GM19328 (cell line): ENCODE measurements at regions not wholly inside any gene's neighbourhood (a gene's known extent, or its start where the extent isn't known, plus 50 kb on each side); places are given as distances from the start of the nearest gene placed in this dataset.
"Not testable (repeated sequence)": the region's sequence is repeated elsewhere in the genome, so short reads cannot be mapped to it uniquely, and the experiment has no call there.

Experiments used
- ATAC-seq: cut with Tn5 transposase; IDR thresholded peaks from one replicate; pipeline ENCODE4 v1.9.1; 2021; ENCODE audit warnings: mild to moderate bottlenecking, moderate library complexity; ENCODE audit not compliant: unreplicated experiment

GRCh38 chr6:88499845-88500699 lies 333.9 kb upstream of the CNR1 start:
- no peak for ATAC-seq

- no peak for ATAC-seq
Observed at GRCh38 chr6:88499436-88499835, 333.3 kb upstream of the CNR1 start.

GRCh38 chr6:88497403-88497802 lies 331.3 kb upstream of the CNR1 start:
- not testable (repeated sequence) for ATAC-seq

GRCh38 chr6:88494401-88495140 lies 328.4 kb upstream of the CNR1 start:
- ATAC-seq: peak; percentile 66

- peak; percentile 32 for ATAC-seq
Observed at GRCh38 chr6:88493717-88494116, 327.6 kb upstream of the CNR1 start.

- ATAC-seq: no peak
Observed at GRCh38 chr6:88492824-88493223, 326.7 kb upstream of the CNR1 start.

GRCh38 chr6:88492241-88492640 lies 326.1 kb upstream of the CNR1 start:
- ATAC-seq: no peak

- no peak for ATAC-seq
Observed at GRCh38 chr6:88491266-88491880, 325.2 kb upstream of the CNR1 start.

- no peak for ATAC-seq
Observed at GRCh38 chr6:88490908-88491264, 324.7 kb upstream of the CNR1 start.

- ATAC-seq: no peak
Observed at GRCh38 chr6:88490195-88490907, 324.2 kb upstream of the CNR1 start.

GRCh38 chr6:88483424-88483823 lies 317.3 kb upstream of the CNR1 start:
- no peak for ATAC-seq

- no peak for ATAC-seq
Observed at GRCh38 chr6:88482465-88482864, 316.3 kb upstream of the CNR1 start.

GRCh38 chr6:88481519-88481918 lies 315.4 kb upstream of the CNR1 start:
- ATAC-seq: no peak

GRCh38 chr6:88480816-88481215 lies 314.7 kb upstream of the CNR1 start:
- ATAC-seq: no peak

GRCh38 chr6:88477413-88477812 lies 311.3 kb upstream of the CNR1 start:
- no peak for ATAC-seq

- no peak for ATAC-seq
Observed at GRCh38 chr6:88476388-88476787, 310.2 kb upstream of the CNR1 start.

- no peak for ATAC-seq
Observed at GRCh38 chr6:88474720-88475119, 308.6 kb upstream of the CNR1 start.

- ATAC-seq: no peak
Observed at GRCh38 chr6:88473589-88473988, 307.4 kb upstream of the CNR1 start.

- no peak for ATAC-seq
Observed at GRCh38 chr6:88472851-88473525, 306.8 kb upstream of the CNR1 start.

GRCh38 chr6:88459643-88460042 lies 293.5 kb upstream of the CNR1 start:
- no peak for ATAC-seq

GRCh38 chr6:88459189-88459588 lies 293.0 kb upstream of the CNR1 start:
- no peak for ATAC-seq
